ENCODE measurements at regions not wholly inside any gene's neighbourhood (a gene's known extent, or its start where the extent isn't known, plus 50 kb on each side); places are given as distances from the start of the nearest gene placed in this dataset.
A peak's percentile ranks its signal among the peaks of the same experiment; 100 is the strongest.

DNA sequence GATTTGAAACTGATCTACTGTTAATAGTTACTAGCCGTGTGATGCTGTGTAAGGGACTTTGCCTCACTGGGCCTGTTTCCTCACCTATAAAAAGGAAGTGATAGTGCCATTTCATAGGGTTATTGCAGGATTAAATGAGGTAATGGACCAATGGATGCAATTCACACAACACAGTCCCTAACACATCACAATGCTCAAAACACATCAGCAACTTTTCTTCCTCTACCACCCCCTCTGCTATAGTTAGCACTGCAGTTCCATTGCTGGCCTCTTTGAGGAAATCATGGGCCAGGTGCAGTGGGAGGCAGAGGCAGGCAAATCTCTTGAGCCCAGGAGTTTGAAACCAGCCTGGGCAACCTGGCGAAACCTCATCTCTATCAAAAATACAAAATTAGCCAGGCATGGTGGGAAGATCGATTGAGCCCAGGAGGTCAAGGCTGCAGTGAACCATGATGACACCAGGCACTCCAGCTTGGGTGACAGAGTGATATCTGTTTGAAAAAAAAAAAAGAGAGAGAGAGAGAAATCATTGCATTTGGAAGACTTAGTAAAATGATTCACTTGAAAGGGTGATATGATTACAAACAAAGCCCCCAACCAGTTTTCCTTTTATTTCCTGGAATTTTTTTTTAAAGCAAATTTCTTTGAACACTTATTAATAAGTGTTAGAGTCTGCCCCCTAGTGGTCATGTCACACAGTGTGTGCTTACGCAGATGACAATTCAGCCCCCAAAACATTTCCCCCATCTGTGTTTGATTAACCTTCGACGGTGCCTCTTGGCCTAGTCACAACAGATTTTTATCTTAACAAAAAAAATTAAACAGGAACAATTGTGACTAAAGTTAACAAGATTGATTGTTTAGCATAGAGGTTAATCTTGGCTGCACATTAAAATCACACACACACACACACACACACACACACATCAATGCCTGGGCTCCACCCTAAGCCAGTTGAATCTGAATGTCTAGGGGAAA lies 88.6 kb upstream of the BCL11A start:
- no peak overlapping the region for H2AFZ ChIP-seq (ENCODE audit: low read depth, low read length)
- no peak overlapping the region for H3K4me3 ChIP-seq (ENCODE audit: insufficient read depth, low read depth, low read length)
- Mint-ChIP-seq H3K4me1 (ENCODE audit: low read depth, unreplicated experiment) (no peaks in the 10 kb centered on the region), H3K27ac (ENCODE audit: unreplicated experiment) (no peak overlapping the region), H3K9me3 (ENCODE audit: unreplicated experiment) (peaks cover 5% of the 10 kb centered on the region), H3K27me3 (ENCODE audit: low read depth, unreplicated experiment) (peaks cover 17% of the 10 kb centered on the region), H3K4me3 (ENCODE audit: unreplicated experiment) (no peak overlapping the region), H3K36me3 (ENCODE audit: low read depth, unreplicated experiment) (no peaks in the 10 kb centered on the region)
- no peaks in the 10 kb centered on the region for H3K36me3 ChIP-seq (ENCODE audit: insufficient read depth, low read length)
- H3K9me3 ChIP-seq (ENCODE audit: insufficient read depth, low read depth, low read length), result no peaks in the 10 kb centered on the region
- no peaks in the 10 kb centered on the region for H3K4me1 ChIP-seq (ENCODE audit: insufficient read depth, low read length)
- no peak overlapping the region for H3K9ac ChIP-seq (ENCODE audit: low read length)
- H3K79me2 ChIP-seq (ENCODE audit: insufficient read depth, low read length), result no peaks in the 10 kb centered on the region
- peaks cover 3% of the 10 kb centered on the region for H3K27me3 ChIP-seq (ENCODE audit: insufficient read depth, low read length)
- H4K20me1 ChIP-seq (ENCODE audit: insufficient read depth, low read length), result no peaks in the 10 kb centered on the region
- TF ChIP-seq, protein P1, sequence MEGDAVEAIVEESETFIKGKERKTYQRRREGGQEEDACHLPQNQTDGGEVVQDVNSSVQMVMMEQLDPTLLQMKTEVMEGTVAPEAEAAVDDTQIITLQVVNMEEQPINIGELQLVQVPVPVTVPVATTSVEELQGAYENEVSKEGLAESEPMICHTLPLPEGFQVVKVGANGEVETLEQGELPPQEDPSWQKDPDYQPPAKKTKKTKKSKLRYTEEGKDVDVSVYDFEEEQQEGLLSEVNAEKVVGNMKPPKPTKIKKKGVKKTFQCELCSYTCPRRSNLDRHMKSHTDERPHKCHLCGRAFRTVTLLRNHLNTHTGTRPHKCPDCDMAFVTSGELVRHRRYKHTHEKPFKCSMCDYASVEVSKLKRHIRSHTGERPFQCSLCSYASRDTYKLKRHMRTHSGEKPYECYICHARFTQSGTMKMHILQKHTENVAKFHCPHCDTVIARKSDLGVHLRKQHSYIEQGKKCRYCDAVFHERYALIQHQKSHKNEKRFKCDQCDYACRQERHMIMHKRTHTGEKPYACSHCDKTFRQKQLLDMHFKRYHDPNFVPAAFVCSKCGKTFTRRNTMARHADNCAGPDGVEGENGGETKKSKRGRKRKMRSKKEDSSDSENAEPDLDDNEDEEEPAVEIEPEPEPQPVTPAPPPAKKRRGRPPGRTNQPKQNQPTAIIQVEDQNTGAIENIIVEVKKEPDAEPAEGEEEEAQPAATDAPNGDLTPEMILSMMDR (IDR thresholded peaks at IDR 0.05; ENCODE audit: insufficient read depth, low read depth, low read length), result peak; percentile 72
- TF ChIP-seq EZH2 (IDR thresholded peaks at IDR 0.05; ENCODE audit: insufficient read depth, low read length), result no peak
- H3K4me2 ChIP-seq (ENCODE audit: low read length), result no peak overlapping the region
- FAIRE-seq (no peak), DNase-seq (ENCODE audit: low read depth) (peak; percentile 23)
- no peak overlapping the region for H3K27ac ChIP-seq (ENCODE audit: low read depth, low read length)

GRCh38 chr2:60643747-60644146 lies 90.3 kb upstream of the BCL11A start:
- Mint-ChIP-seq H3K27me3 (ENCODE audit: low read depth, unreplicated experiment) (peaks cover 16% of the 10 kb centered on the region), H3K27ac (ENCODE audit: unreplicated experiment) (no peak overlapping the region), H3K36me3 (ENCODE audit: low read depth, unreplicated experiment) (no peaks in the 10 kb centered on the region), H3K4me1 (ENCODE audit: low read depth, unreplicated experiment) (no peaks in the 10 kb centered on the region), H3K9me3 (ENCODE audit: unreplicated experiment) (no peaks in the 10 kb centered on the region), H3K4me3 (ENCODE audit: unreplicated experiment) (no peak overlapping the region)
- Histone ChIP-seq H3K4me2 (ENCODE audit: low read length) (no peak overlapping the region), H3K36me3 (ENCODE audit: insufficient read depth, low read length) (no peaks in the 10 kb centered on the region), H3K4me3 (ENCODE audit: insufficient read depth, low read depth, low read length) (no peak overlapping the region), H3K27me3 (ENCODE audit: insufficient read depth, low read length) (peaks cover 3% of the 10 kb centered on the region), H3K9ac (ENCODE audit: low read length) (no peak overlapping the region), H2AFZ (ENCODE audit: low read depth, low read length) (no peak overlapping the region), H3K27ac (ENCODE audit: low read depth, low read length) (no peak overlapping the region), H3K9me3 (ENCODE audit: insufficient read depth, low read depth, low read length) (no peaks in the 10 kb centered on the region), H3K79me2 (ENCODE audit: insufficient read depth, low read length) (no peaks in the 10 kb centered on the region), H3K4me1 (ENCODE audit: insufficient read depth, low read length) (no peaks in the 10 kb centered on the region), H4K20me1 (ENCODE audit: insufficient read depth, low read length) (no peaks in the 10 kb centered on the region)
- TF ChIP-seq EZH2 (IDR thresholded peaks at IDR 0.05; ENCODE audit: insufficient read depth, low read length), result no peak
- TF ChIP-seq, protein P1 (IDR thresholded peaks at IDR 0.05; ENCODE audit: insufficient read depth, low read depth, low read length), result no peak
- FAIRE-seq, result no peak
- no peak for DNase-seq (ENCODE audit: low read depth)

DNA sequence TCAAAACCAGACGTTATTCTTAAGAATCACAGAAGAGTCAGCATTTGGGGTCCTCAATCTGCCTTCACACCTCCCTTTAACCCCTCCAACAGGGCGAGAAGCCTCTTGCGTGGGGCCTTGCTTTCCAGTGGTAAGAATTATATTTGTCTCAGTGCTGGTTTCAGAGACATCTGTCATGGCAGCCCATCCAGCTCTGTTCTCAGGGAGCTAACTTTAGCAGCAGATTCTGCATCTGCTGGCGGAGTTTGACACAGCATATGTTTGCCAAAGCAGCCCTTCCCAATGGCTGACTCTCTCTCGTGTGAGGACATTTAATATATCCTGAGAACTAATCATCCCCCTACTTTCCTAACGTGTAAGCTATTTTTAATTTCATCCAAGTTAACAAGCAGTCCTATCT lies 91.5 kb upstream of the BCL11A start:
- no peak overlapping the region for H3K9ac ChIP-seq (ENCODE audit: low read length)

More for the DNA sequence above, 91.5 kb upstream of the BCL11A start:
- Histone ChIP-seq H2AFZ (ENCODE audit: low read depth, low read length) (no peak overlapping the region), H3K27ac (ENCODE audit: low read depth, low read length) (no peak overlapping the region), H4K20me1 (ENCODE audit: insufficient read depth, low read length) (no peaks in the 10 kb centered on the region), H3K79me2 (ENCODE audit: insufficient read depth, low read length) (no peaks in the 10 kb centered on the region), H3K36me3 (ENCODE audit: insufficient read depth, low read length) (no peaks in the 10 kb centered on the region), H3K4me1 (ENCODE audit: insufficient read depth, low read length) (no peaks in the 10 kb centered on the region), H3K9me3 (ENCODE audit: insufficient read depth, low read depth, low read length) (no peaks in the 10 kb centered on the region), H3K4me3 (ENCODE audit: insufficient read depth, low read depth, low read length) (no peak overlapping the region), H3K27me3 (ENCODE audit: insufficient read depth, low read length) (peaks cover under 1% of the 10 kb centered on the region), H3K4me2 (ENCODE audit: low read length) (no peak overlapping the region)
- Mint-ChIP-seq H3K4me1 (ENCODE audit: low read depth, unreplicated experiment) (no peaks in the 10 kb centered on the region), H3K27ac (ENCODE audit: unreplicated experiment) (no peak overlapping the region), H3K9me3 (ENCODE audit: unreplicated experiment) (no peaks in the 10 kb centered on the region), H3K27me3 (ENCODE audit: low read depth, unreplicated experiment) (peaks cover 13% of the 10 kb centered on the region), H3K36me3 (ENCODE audit: low read depth, unreplicated experiment) (no peaks in the 10 kb centered on the region), H3K4me3 (ENCODE audit: unreplicated experiment) (no peak overlapping the region)
- DNase-seq (ENCODE audit: low read depth) (no peak), FAIRE-seq (no peak)
- TF ChIP-seq, protein P1 (IDR thresholded peaks at IDR 0.05; ENCODE audit: insufficient read depth, low read depth, low read length), result no peak
- TF ChIP-seq EZH2 (IDR thresholded peaks at IDR 0.05; ENCODE audit: insufficient read depth, low read length), result no peak

Measured in astrocyte (in vitro differentiated cells and primary cell).